ENCODE measurements at regions not wholly inside any gene's neighbourhood (a gene's known extent, or its start where the extent isn't known, plus 50 kb on each side); places are given as distances from the start of the nearest gene placed in this dataset.

- Histone ChIP-seq H3K36me3 (ENCODE audit: insufficient read depth, low read length) (no peaks in the 10 kb centered on the region), H3K9ac (ENCODE audit: low read length) (no peak overlapping the region), H3K27ac (ENCODE audit: low read length) (no peak overlapping the region), H2AFZ (ENCODE audit: low read depth, low read length) (no peak overlapping the region), H3K9me2 (ENCODE audit: insufficient read depth, low read length) (no peaks in the 10 kb centered on the region), H3F3A (ENCODE audit: insufficient read depth, low read length, poor library complexity, severe bottlenecking) (no peaks in the 10 kb centered on the region), H3K79me2 (replicated peaks; ENCODE audit: insufficient read depth, low read length) (no peaks in the 10 kb centered on the region), H3K4me3 (ENCODE audit: low read length) (no peak overlapping the region), H3K9me3 (ENCODE audit: low read length) (peaks cover 10% of the 10 kb centered on the region), H3K27me3 (ENCODE audit: insufficient read depth, low read depth, low read length) (no peaks in the 10 kb centered on the region), H3K4me2 (ENCODE audit: low read length) (no peak overlapping the region), H4K20me1 (ENCODE audit: insufficient read depth) (no peaks in the 10 kb centered on the region)
- TF ChIP-seq TAF1 (IDR thresholded peaks at IDR 0.05; ENCODE audit: low read depth) (no peak), CTCF (IDR thresholded peaks at IDR 0.05; ENCODE audit: poor library complexity, severe bottlenecking) (no peak)
Observed at GRCh38 chr11:129655247-129655832, 160.3 kb upstream of the TMEM45B start.

GRCh38 chr11:129657866-129658525 is 157.7 kb upstream of the TMEM45B start:
- no peaks in the 10 kb centered on the region for H3K79me2 ChIP-seq (replicated peaks; ENCODE audit: insufficient read depth, low read length)
- H3K36me3 ChIP-seq (ENCODE audit: insufficient read depth, low read length): no peaks in the 10 kb centered on the region
- H3K4me2 ChIP-seq (ENCODE audit: low read length): no peak overlapping the region
- H3F3A ChIP-seq (ENCODE audit: insufficient read depth, low read length, poor library complexity, severe bottlenecking): no peaks in the 10 kb centered on the region
- H3K27me3 ChIP-seq (ENCODE audit: insufficient read depth, low read depth, low read length): no peaks in the 10 kb centered on the region
- H3K4me3 ChIP-seq (ENCODE audit: low read length): no peak overlapping the region
- no peak overlapping the region for H3K27ac ChIP-seq (ENCODE audit: low read length)
- H4K20me1 ChIP-seq (ENCODE audit: insufficient read depth): no peaks in the 10 kb centered on the region
- H3K9ac ChIP-seq (ENCODE audit: low read length): no peak overlapping the region
- no peaks in the 10 kb centered on the region for H3K9me2 ChIP-seq (ENCODE audit: insufficient read depth, low read length)
- no peak overlapping the region for H2AFZ ChIP-seq (ENCODE audit: low read depth, low read length)
- no peak for TF ChIP-seq SMC3 (conservative IDR thresholded peaks at IDR 0.05; ENCODE audit: poor library complexity)
- no peak for TF ChIP-seq EP300 (conservative IDR thresholded peaks at IDR 0.05; ENCODE audit: poor library complexity, severe bottlenecking)
- TF ChIP-seq POLR2AphosphoS5 (IDR thresholded peaks at IDR 0.05): no peak
- no peak for TF ChIP-seq MXI1 (conservative IDR thresholded peaks at IDR 0.05; ENCODE audit: poor library complexity, severe bottlenecking)
- no peak for TF ChIP-seq REST (IDR thresholded peaks at IDR 0.05; ENCODE audit: borderline replicate concordance)
- TF ChIP-seq EZH2 (IDR thresholded peaks at IDR 0.05; ENCODE audit: borderline replicate concordance, insufficient read depth, low read length, poor library complexity, severe bottlenecking): no peak
- no peak for TF ChIP-seq CTCF (IDR thresholded peaks at IDR 0.05; ENCODE audit: poor library complexity, severe bottlenecking)
- no peak for TF ChIP-seq RAD21 (conservative IDR thresholded peaks at IDR 0.05)
- TF ChIP-seq TAF1 (IDR thresholded peaks at IDR 0.05; ENCODE audit: low read depth): no peak
- peaks cover 10% of the 10 kb centered on the region for H3K9me3 ChIP-seq (ENCODE audit: low read length)
